Mesodermal cell (in vitro differentiated cells): ENCODE measurements at regions not wholly inside any gene's neighbourhood (a gene's known extent, or its start where the extent isn't known, plus 50 kb on each side); places are given as distances from the start of the nearest gene placed in this dataset.

ENCODE experiments used
- H3K27ac ChIP-seq: 2 replicates; pipeline ENCODE4 v1.7.0; 2013; ENCODE audit warnings: mild to moderate bottlenecking, low read depth, low read length, moderate library complexity; ENCODE audit not compliant: severe bottlenecking
- H3K36me3 ChIP-seq: 2 replicates; pipeline ENCODE4 v1.7.1; 2013; ENCODE audit warnings: mild to moderate bottlenecking, low read length, moderate library complexity; ENCODE audit not compliant: control insufficient read depth, insufficient read depth
- H3K4me1 ChIP-seq: one replicate; pipeline ENCODE4 v1.7.1; 2013; ENCODE audit warnings: mild to moderate bottlenecking, low read length; ENCODE audit not compliant: insufficient read depth, control insufficient read depth, poor library complexity, severe bottlenecking
- H3K4me3 ChIP-seq: 2 replicates; pipeline ENCODE4 v1.7.0; 2013; ENCODE audit warnings: low read length, control low read depth, mild to moderate bottlenecking; ENCODE audit not compliant: insufficient read depth, poor library complexity, severe bottlenecking; ENCODE audit errors: extremely low read depth
- H3K9me3 ChIP-seq: 2 replicates; pipeline ENCODE4 v1.7.1; 2013; ENCODE audit warnings: mild to moderate bottlenecking, low read length, moderate library complexity; ENCODE audit not compliant: control insufficient read depth
- WGBS, 2 experiments: methylation state at CpG; one replicate each; pipeline ENCODE4 v1.1.5; 2013; ENCODE audit warnings: missing lambda C conversion rate in 2 of 2; ENCODE audit not compliant: insufficient coverage in 2 of 2; 5-methylcytosine and 5-hydroxymethylcytosine counted together

- no peak overlapping the region for H3K27ac ChIP-seq
- H3K4me3 ChIP-seq, result no peak overlapping the region
- no peaks in the 10 kb centered on the region for H3K9me3 ChIP-seq
- no peaks in the 10 kb centered on the region for H3K4me1 ChIP-seq
- H3K36me3 ChIP-seq, result no peaks in the 10 kb centered on the region
- no CpG with 5 or more reads among the region's 1 CpG for WGBS, 2 experiments
These were observed 831.8 kb downstream of the EPHA7 start for GRCh38 chr6:92587525-92587924.

- no peaks in the 10 kb centered on the region for H3K4me1 ChIP-seq
- no peak overlapping the region for H3K27ac ChIP-seq
- no peak overlapping the region for H3K4me3 ChIP-seq
- H3K9me3 ChIP-seq, result no peaks in the 10 kb centered on the region
- WGBS, 2 experiments, result 81 to 93% methylated on average over 4 to 6 of the region's 8 CpGs
- H3K36me3 ChIP-seq, result no peaks in the 10 kb centered on the region
These were observed 833.0 kb downstream of the EPHA7 start for GRCh38 chr6:92586236-92586977.

GRCh38 chr6:92582211-92582610 is 837.1 kb downstream of the EPHA7 start:
- H3K27ac ChIP-seq, result no peak overlapping the region
- 57 to 80% methylated on average over 1 of the region's 1 CpG for WGBS, 2 experiments
- peaks cover 10% of the 10 kb centered on the region for H3K9me3 ChIP-seq
- H3K36me3 ChIP-seq, result no peaks in the 10 kb centered on the region
- H3K4me3 ChIP-seq, result no peak overlapping the region
- peaks cover 7% of the 10 kb centered on the region for H3K4me1 ChIP-seq

- 53 to 60% methylated on average over 1 to 2 of the region's 2 CpGs for WGBS, 2 experiments
These were observed 842.2 kb downstream of the EPHA7 start for GRCh38 chr6:92577077-92577719.

GRCh38 chr6:92568541-92568940 is 850.8 kb downstream of the EPHA7 start:
- no peaks in the 10 kb centered on the region for H3K4me1 ChIP-seq
- no peak overlapping the region for H3K27ac ChIP-seq
- H3K4me3 ChIP-seq, result no peak overlapping the region
- WGBS, 2 experiments, result no CpG with 5 or more reads among the region's 1 CpG
- no peaks in the 10 kb centered on the region for H3K36me3 ChIP-seq
- no peaks in the 10 kb centered on the region for H3K9me3 ChIP-seq

More at GRCh38 chr6:92577077-92577719, 842.2 kb downstream of the EPHA7 start:
- Histone ChIP-seq H3K9me3 (peaks cover 10% of the 10 kb centered on the region), H3K4me1 (peaks cover 12% of the 10 kb centered on the region), H3K4me3 (no peak overlapping the region), H3K36me3 (no peaks in the 10 kb centered on the region), H3K27ac (peak overlapping the region; percentile 78)

- no peaks in the 10 kb centered on the region for H3K4me1 ChIP-seq
- no peaks in the 10 kb centered on the region for H3K9me3 ChIP-seq
- H3K36me3 ChIP-seq, result no peaks in the 10 kb centered on the region
- no peak overlapping the region for H3K27ac ChIP-seq
- H3K4me3 ChIP-seq, result no peak overlapping the region
- WGBS, 2 experiments, result no CpG with 5 or more reads among the region's 4 CpGs
These were observed 852.7 kb downstream of the EPHA7 start for GRCh38 chr6:92566632-92567031.

GRCh38 chr6:92564376-92564775 is 855.0 kb downstream of the EPHA7 start:
- no peak overlapping the region for H3K27ac ChIP-seq
- H3K4me1 ChIP-seq, result no peaks in the 10 kb centered on the region
- WGBS, 2 experiments, result 85 to 91% methylated on average over 2 of the region's 3 CpGs
- no peak overlapping the region for H3K4me3 ChIP-seq
- no peaks in the 10 kb centered on the region for H3K9me3 ChIP-seq
- H3K36me3 ChIP-seq, result no peaks in the 10 kb centered on the region

GRCh38 chr6:92559611-92560010 is 859.7 kb downstream of the EPHA7 start:
- Histone ChIP-seq H3K4me3 (no peak overlapping the region), H3K4me1 (no peaks in the 10 kb centered on the region), H3K27ac (no peak overlapping the region), H3K9me3 (no peaks in the 10 kb centered on the region), H3K36me3 (no peaks in the 10 kb centered on the region)
- WGBS, 2 experiments, result 53 to 58% methylated on average over 3 to 4 of the region's 5 CpGs

- Histone ChIP-seq H3K27ac (no peak overlapping the region), H3K4me1 (no peaks in the 10 kb centered on the region), H3K4me3 (no peak overlapping the region), H3K9me3 (no peaks in the 10 kb centered on the region), H3K36me3 (no peaks in the 10 kb centered on the region)
- WGBS, 2 experiments, result 80% methylated on average over 1 of the region's 2 CpGs; no CpG with 5 or more reads in 1 of the 2 experiments
These were observed 860.4 kb downstream of the EPHA7 start for GRCh38 chr6:92559003-92559402.

GRCh38 chr6:92550501-92550900 is 868.9 kb downstream of the EPHA7 start:
- H3K36me3 ChIP-seq, result no peaks in the 10 kb centered on the region
- H3K27ac ChIP-seq, result no peak overlapping the region
- no peaks in the 10 kb centered on the region for H3K9me3 ChIP-seq
- H3K4me3 ChIP-seq, result no peak overlapping the region
- WGBS, 2 experiments, result no CpG with 5 or more reads among the region's 1 CpG
- H3K4me1 ChIP-seq, result peaks cover 3% of the 10 kb centered on the region

- Histone ChIP-seq H3K4me3 (no peak overlapping the region), H3K4me1 (peaks cover 3% of the 10 kb centered on the region), H3K9me3 (no peaks in the 10 kb centered on the region), H3K27ac (no peak overlapping the region), H3K36me3 (no peaks in the 10 kb centered on the region)
- no CpG with 5 or more reads among the region's 1 CpG for WGBS, 2 experiments
These were observed 873.5 kb downstream of the EPHA7 start for GRCh38 chr6:92545861-92546260.
